ENCODE measurements at regions not wholly inside any gene's neighbourhood (a gene's known extent, or its start where the extent isn't known, plus 50 kb on each side); places are given as distances from the start of the nearest gene placed in this dataset.

- H3K4me3 ChIP-seq: no peak overlapping the region
- H4K20me1 ChIP-seq: peaks cover 0 to 4% (median 0%) of the 10 kb centered on the region in 11 experiments; a peak in 2 of 22 replicates
- no peaks in the 10 kb centered on the region for H3K4me1 ChIP-seq
- H3K4me2 ChIP-seq: no peak overlapping the region
- no peak for TF ChIP-seq Cebpa-rat (IDR thresholded peaks at IDR 0.05)
- H3K36me3 ChIP-seq: peaks cover 0 to 8% (median 0%) of the 10 kb centered on the region in 11 experiments; a peak in 3 of 22 replicates
- no peaks in the 10 kb centered on the region for H3K27me3 ChIP-seq
- H3K27ac ChIP-seq: no peak overlapping the region
- no peaks in the 10 kb centered on the region for H3K9me3 ChIP-seq (replicated peaks in 1 of 11)
- no peak overlapping the region for H3K9ac ChIP-seq
Measured at GRCh38 chr19:5235458-5236219, 105.0 kb downstream of the PTPRS start.

DNA sequence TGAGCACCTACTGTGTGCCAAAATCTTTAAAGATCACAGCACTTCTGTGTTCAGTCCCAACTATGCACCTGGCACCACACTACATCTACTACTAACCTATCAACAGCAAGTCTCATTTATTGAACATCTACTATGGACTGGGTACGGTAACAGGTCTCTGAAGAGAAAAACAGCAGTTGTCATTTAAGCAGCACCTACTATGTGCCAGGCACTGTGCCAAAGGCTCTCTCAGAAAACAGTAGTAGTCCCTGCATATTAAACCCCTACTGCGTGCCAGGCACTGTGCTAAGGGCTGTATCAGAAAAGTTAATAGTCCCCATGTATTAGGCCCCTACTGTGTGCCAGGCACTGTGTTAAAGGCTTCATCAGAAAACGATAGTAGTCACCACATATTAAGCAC, 106.2 kb downstream of the PTPRS start:
- Histone ChIP-seq H3K36me3 (peaks cover 0 to 8% (median 0%) of the 10 kb centered on the region in 11 experiments; a peak in 3 of 22 replicates), H3K4me2 (no peak overlapping the region), H3K27me3 (no peaks in the 10 kb centered on the region), H3K4me3 (no peak overlapping the region), H3K27ac (no peak overlapping the region), H4K20me1 (peaks cover 0 to 7% (median 0%) of the 10 kb centered on the region in 11 experiments; a peak in 3 of 22 replicates), H3K9me3 (replicated peaks in 1 of 11) (no peaks in the 10 kb centered on the region), H3K4me1 (no peaks in the 10 kb centered on the region), H3K9ac (no peak overlapping the region)
- no peak for TF ChIP-seq Cebpa-rat (IDR thresholded peaks at IDR 0.05)

DNA sequence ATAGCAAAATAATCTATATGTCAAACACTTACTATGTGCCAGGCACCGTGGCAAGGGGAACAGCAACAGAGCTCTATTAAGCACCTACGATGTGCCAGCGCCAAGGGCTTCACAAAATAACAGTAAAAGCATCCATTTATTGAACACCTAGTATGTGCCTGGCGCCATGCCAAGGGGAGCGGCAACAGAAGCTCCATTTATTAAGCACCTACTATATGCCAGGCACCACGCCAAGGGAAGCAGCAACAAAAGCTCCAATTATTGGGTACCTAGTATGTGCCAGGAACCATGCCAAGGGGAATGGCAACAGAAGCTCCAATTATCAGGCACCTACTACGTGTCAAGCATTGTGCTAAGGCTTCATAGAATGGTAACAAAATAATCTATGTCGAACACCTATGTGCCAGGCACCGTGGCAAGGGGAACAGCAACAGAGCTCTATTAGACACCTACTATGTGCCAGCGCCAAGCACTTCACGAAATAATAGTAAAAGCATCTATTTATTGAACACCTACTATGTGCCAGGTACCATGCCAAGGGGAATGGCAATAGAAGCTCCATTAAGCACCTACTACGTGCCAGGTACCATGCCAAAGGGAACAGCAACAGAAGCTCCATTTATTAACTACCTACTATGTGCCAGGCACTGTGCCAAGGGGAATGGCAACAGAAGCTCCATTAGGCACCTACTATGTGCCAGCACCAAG, 107.7 kb downstream of the PTPRS start:
- Histone ChIP-seq H3K27ac (no peak overlapping the region), H3K4me3 (no peak overlapping the region), H3K9ac (no peak overlapping the region), H3K4me2 (no peak overlapping the region), H3K27me3 (no peaks in the 10 kb centered on the region), H3K36me3 (peaks cover 0 to 5% (median 0%) of the 10 kb centered on the region in 11 experiments; a peak in 1 of 22 replicates), H3K4me1 (no peaks in the 10 kb centered on the region), H3K9me3 (replicated peaks in 1 of 11) (no peaks in the 10 kb centered on the region), H4K20me1 (peaks cover 0 to 7% (median 0%) of the 10 kb centered on the region in 11 experiments; a peak in 3 of 22 replicates)
- no peak for TF ChIP-seq Cebpa-rat (IDR thresholded peaks at IDR 0.05)

DNA sequence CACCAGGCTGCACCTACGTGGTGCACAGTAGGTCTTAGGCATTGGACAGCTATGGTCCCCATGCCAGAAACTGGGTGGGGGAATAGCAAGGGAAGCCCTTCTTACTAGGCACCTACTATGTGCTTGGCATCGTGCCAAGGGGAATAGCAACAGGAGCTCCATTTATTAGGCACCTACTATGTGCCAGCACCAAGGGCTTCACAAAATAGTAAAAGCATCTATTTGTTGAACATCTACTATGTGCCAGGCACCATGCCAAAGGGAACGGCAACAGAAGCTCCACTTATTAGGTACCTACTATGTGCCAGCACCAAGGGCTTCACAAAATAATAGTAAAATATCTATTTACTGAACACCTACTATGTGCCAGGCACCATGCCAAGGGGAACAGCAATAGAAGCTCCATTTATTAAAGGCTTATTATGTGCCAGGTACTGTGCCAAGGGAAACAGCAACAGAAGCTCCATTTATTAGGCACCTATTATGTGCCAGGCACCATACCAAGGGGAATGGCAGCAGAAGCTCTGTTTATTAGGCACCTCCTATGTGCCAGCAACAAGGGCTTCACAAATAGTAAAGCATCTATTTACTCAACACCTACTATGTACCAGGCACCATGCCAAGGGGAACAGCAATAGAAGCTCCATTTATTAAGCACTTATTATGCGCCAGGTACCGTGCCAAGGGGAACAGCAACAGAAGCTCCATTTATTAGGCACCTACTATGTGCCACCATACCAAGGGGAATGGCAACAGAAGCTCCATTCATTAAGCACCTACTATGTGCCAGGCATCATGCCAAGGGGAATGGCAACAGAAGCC, 108.5 kb downstream of the PTPRS start:
- H3K9ac ChIP-seq: no peak overlapping the region
- no peaks in the 10 kb centered on the region for H3K9me3 ChIP-seq (replicated peaks in 1 of 11)
- TF ChIP-seq Cebpa-rat (IDR thresholded peaks at IDR 0.05): no peak
- no peak overlapping the region for H3K27ac ChIP-seq
- peaks cover 0 to 3% (median 0%) of the 10 kb centered on the region in 11 experiments; a peak in 1 of 22 replicates for H3K36me3 ChIP-seq
- H3K4me3 ChIP-seq: no peak overlapping the region
- H3K27me3 ChIP-seq: no peaks in the 10 kb centered on the region
- no peaks in the 10 kb centered on the region for H3K4me1 ChIP-seq
- peaks cover 0 to 7% (median 0%) of the 10 kb centered on the region in 11 experiments; a peak in 3 of 22 replicates for H4K20me1 ChIP-seq
- H3K4me2 ChIP-seq: no peak overlapping the region

DNA sequence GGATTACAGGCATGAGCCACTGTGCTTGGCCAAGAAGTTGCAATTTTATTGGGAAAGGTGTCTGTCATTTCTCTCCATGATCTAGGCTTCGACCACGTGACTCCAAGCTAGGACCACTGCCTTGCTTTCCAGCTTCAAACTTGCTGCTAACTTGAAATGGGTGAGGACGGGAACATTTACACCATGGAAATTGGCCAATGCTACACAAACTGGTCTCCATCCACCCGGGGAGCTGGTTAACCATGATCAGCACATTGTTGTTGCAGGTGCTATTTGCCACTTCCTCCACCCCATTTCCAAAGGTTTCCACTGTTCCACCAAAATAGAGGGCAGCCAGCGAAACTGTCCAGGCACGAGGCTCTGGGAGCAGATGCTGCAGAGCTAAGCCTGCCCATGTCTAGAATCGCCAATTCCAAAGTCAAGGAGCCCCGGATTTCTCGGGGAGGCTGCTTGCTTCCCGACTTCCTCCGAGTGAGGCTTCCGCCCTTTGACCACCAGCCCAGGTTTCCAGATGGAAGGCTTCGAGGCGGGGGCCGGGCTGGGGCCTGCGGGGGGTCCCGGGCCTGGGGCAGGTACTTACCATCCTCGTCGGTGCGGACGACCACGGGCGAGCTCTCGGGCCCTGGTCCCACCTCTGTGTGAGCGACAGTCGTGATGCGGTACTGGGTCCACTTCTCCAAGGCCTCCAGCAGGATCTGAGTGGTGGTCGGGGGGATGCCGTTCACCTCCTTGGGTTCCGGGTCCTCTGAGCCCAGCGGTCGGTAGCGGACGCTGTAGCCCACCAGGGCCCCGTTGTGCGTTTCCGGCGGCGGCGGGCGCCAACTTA, 109.7 kb downstream of the PTPRS start:
- H3K4me3 ChIP-seq: no peak overlapping the region
- peaks cover 0 to 7% (median 0%) of the 10 kb centered on the region in 11 experiments; a peak in 3 of 22 replicates for H4K20me1 ChIP-seq
- H3K4me2 ChIP-seq: no peak overlapping the region
- H3K27ac ChIP-seq: no peak overlapping the region
- H3K9ac ChIP-seq: no peak overlapping the region
- no peaks in the 10 kb centered on the region for H3K4me1 ChIP-seq
- H3K27me3 ChIP-seq: no peaks in the 10 kb centered on the region
- no peak for TF ChIP-seq Cebpa-rat (IDR thresholded peaks at IDR 0.05)
- no peaks in the 10 kb centered on the region for H3K9me3 ChIP-seq (replicated peaks in 1 of 11)
- H3K36me3 ChIP-seq: no peaks in the 10 kb centered on the region

- Histone ChIP-seq H3K4me1 (no peaks in the 10 kb centered on the region), H3K27me3 (no peaks in the 10 kb centered on the region), H3K27ac (no peak overlapping the region), H3K4me3 (no peak overlapping the region), H3K4me2 (no peak overlapping the region), H4K20me1 (peaks cover 0 to 7% (median 0%) of the 10 kb centered on the region in 11 experiments; a peak in 3 of 22 replicates), H3K9ac (no peak overlapping the region), H3K9me3 (replicated peaks in 1 of 11) (no peaks in the 10 kb centered on the region), H3K36me3 (no peaks in the 10 kb centered on the region)
- no peak for TF ChIP-seq Cebpa-rat (IDR thresholded peaks at IDR 0.05)
Measured at GRCh38 chr19:5229778-5230335, 110.8 kb downstream of the PTPRS start.

DNA sequence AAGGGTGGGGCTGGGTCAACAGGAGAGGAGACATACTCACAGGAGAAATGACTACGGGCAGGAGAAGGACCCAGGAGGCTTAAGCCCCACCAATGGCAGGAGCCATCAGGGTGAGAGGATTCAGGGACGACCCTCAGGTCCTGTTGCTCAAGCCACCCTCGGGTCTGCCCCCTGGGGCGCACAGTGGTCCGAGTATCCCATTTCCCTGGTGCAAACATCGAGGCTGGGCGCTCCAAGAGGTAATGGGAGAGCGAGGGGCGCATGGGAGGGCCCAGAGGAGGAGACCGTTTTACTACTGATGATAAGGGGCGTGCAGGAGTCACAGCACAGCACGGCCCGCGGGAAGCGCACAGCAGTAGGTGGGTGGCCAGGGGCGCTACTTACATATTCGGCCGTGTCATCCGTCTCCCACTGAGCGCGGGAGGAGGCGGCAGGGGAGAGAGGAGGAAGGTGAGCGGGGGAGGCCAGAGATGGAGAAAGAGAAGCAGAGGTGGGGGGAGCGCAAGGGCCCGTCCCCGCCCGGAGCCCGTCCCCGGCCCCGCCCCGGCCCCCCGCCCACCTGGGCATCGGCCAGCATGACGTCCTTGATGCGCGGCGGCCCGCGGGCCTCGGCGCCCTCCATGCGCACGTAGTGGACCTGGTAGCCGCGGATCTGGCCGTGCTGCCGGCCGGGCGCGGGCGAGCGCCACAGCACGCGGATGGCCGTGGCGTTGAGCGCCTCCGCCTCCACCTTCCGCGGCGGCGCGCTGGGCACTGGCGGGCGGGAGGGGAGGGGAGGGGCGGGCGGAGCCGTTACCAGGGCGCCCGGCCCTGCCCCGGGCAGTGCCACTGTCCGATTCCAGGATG, 111.5 kb downstream of the PTPRS start:
- Histone ChIP-seq H3K9ac (no peak overlapping the region), H3K4me2 (no peak overlapping the region), H3K4me3 (no peak overlapping the region), H3K36me3 (no peaks in the 10 kb centered on the region), H3K4me1 (no peaks in the 10 kb centered on the region), H3K27me3 (no peaks in the 10 kb centered on the region), H3K27ac (no peak overlapping the region), H4K20me1 (peaks cover 0 to 7% (median 0%) of the 10 kb centered on the region in 11 experiments; a peak in 3 of 22 replicates), H3K9me3 (replicated peaks in 1 of 11) (no peaks in the 10 kb centered on the region)
- no peak for TF ChIP-seq Cebpa-rat (IDR thresholded peaks at IDR 0.05)

Data from BLaER1 treated with 17β-estradiol and CSF1 and Interleukin-3, amounts not matched to agents 10 nM and 100 nM (cell line).